HEK293 (cell line): ENCODE measurements at regions not wholly inside any gene's neighbourhood (a gene's known extent, or its start where the extent isn't known, plus 50 kb on each side); places are given as distances from the start of the nearest gene placed in this dataset.

Source experiments
- ATF2 ChIP-seq: fragments of 450-650 bp; formaldehyde crosslinking; IDR thresholded peaks from 2 replicates; pipeline ENCODE4 v1.5.1; 2016; ENCODE audit warnings: missing biosample characterization, missing genetic modification characterization, low read depth
- CTCF ChIP-seq: fragments of 450-650 bp; formaldehyde crosslinking; IDR thresholded peaks from 2 replicates; pipeline ENCODE4 v1.5.1; 2016; ENCODE audit warnings: missing biosample characterization, missing genetic modification characterization
- SP3 ChIP-seq: fragments of 450-650 bp; formaldehyde crosslinking; IDR thresholded peaks from 2 replicates; pipeline ENCODE4 v1.5.1; 2016; ENCODE audit warnings: missing biosample characterization, missing genetic modification characterization
- ZBTB20 ChIP-seq: fragments of 450-650 bp; formaldehyde crosslinking; IDR thresholded peaks from 2 replicates; pipeline ENCODE4 v1.5.1; 2016; ENCODE audit warnings: missing biosample characterization, missing genetic modification characterization
- ZNF121 ChIP-seq: fragments of 450-650 bp; formaldehyde crosslinking; IDR thresholded peaks from 2 replicates; pipeline ENCODE4 v1.5.1; 2016; ENCODE audit warnings: missing biosample characterization, missing genetic modification characterization
- ZNF214 ChIP-seq: fragments of 450-650 bp; formaldehyde crosslinking; IDR thresholded peaks from 2 replicates; pipeline ENCODE4 v1.5.1; 2017; ENCODE audit warnings: missing biosample characterization, mild to moderate bottlenecking, missing genetic modification characterization, borderline replicate concordance
- ZNF221 ChIP-seq: fragments of 450-650 bp; formaldehyde crosslinking; IDR thresholded peaks from 2 replicates; pipeline ENCODE4 v1.5.1; 2017; ENCODE audit warnings: missing biosample characterization, missing genetic modification characterization, borderline replicate concordance
- ZNF274 ChIP-seq, 2 experiments: fragments of 200-500 bp in 1 of 2; fragments of 450-650 bp in 1 of 2; sonication (Bioruptor generic) in 1 of 2; formaldehyde crosslinking in 1 of 2; IDR thresholded peaks; 2 replicates each; pipeline versions ENCODE4 v1.5.1 to v1.6.1; 2014 to 2016; ENCODE audit warnings: borderline replicate concordance in 1 of 2, inconsistent platforms in 1 of 2, low read length in 1 of 2, missing biosample characterization in 1 of 2, missing genetic modification characterization in 1 of 2
- ZNF292 ChIP-seq: fragments of 450-650 bp; formaldehyde crosslinking; IDR thresholded peaks from 2 replicates; pipeline ENCODE4 v1.5.1; 2016; ENCODE audit warnings: low read depth, missing biosample characterization, missing genetic modification characterization, borderline replicate concordance
- ZNF48 ChIP-seq: fragments of 450-650 bp; formaldehyde crosslinking; IDR thresholded peaks from 2 replicates; pipeline ENCODE4 v1.5.1; 2016; ENCODE audit warnings: missing biosample characterization, missing genetic modification characterization
- ZNF701 ChIP-seq: fragments of 450-650 bp; formaldehyde crosslinking; IDR thresholded peaks from 2 replicates; pipeline ENCODE4 v1.5.1; 2016; ENCODE audit warnings: missing biosample characterization, missing genetic modification characterization
- TF ChIP-seq, protein P1 (sequence below): fragments of 450-650 bp; formaldehyde crosslinking; IDR thresholded peaks from 2 replicates; pipeline ENCODE4 v1.5.1; 2017; ENCODE audit warnings: missing biosample characterization, missing genetic modification characterization
- TF ChIP-seq, protein P2 (sequence below): fragments of 450-650 bp; formaldehyde crosslinking; IDR thresholded peaks from 2 replicates; pipeline ENCODE4 v1.5.1; 2016; ENCODE audit warnings: missing biosample characterization, missing genetic modification characterization
- TF ChIP-seq, protein P3 (sequence below): fragments of 450-650 bp; IDR thresholded peaks from 2 replicates; pipeline ENCODE4 v1.5.1; 2018; ENCODE audit warnings: missing biosample characterization, mild to moderate bottlenecking, missing genetic modification characterization

- TF ChIP-seq ZNF214 (tag by site-specific recombination): no peak
- TF ChIP-seq ZNF48: no peak
- TF ChIP-seq SP3 (tag by site-specific recombination): no peak
- TF ChIP-seq, protein P1, sequence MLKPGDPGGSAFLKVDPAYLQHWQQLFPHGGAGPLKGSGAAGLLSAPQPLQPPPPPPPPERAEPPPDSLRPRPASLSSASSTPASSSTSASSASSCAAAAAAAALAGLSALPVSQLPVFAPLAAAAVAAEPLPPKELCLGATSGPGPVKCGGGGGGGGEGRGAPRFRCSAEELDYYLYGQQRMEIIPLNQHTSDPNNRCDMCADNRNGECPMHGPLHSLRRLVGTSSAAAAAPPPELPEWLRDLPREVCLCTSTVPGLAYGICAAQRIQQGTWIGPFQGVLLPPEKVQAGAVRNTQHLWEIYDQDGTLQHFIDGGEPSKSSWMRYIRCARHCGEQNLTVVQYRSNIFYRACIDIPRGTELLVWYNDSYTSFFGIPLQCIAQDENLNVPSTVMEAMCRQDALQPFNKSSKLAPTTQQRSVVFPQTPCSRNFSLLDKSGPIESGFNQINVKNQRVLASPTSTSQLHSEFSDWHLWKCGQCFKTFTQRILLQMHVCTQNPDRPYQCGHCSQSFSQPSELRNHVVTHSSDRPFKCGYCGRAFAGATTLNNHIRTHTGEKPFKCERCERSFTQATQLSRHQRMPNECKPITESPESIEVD: no peak
- TF ChIP-seq ZBTB20 (tag by site-specific recombination): no peak
- TF ChIP-seq CTCF (tag by site-specific recombination): no peak
- no peak for TF ChIP-seq ZNF221 (tag by site-specific recombination)
- no peak for TF ChIP-seq ATF2 (tag by site-specific recombination)
- TF ChIP-seq ZNF701: no peak
- TF ChIP-seq, protein P2, sequence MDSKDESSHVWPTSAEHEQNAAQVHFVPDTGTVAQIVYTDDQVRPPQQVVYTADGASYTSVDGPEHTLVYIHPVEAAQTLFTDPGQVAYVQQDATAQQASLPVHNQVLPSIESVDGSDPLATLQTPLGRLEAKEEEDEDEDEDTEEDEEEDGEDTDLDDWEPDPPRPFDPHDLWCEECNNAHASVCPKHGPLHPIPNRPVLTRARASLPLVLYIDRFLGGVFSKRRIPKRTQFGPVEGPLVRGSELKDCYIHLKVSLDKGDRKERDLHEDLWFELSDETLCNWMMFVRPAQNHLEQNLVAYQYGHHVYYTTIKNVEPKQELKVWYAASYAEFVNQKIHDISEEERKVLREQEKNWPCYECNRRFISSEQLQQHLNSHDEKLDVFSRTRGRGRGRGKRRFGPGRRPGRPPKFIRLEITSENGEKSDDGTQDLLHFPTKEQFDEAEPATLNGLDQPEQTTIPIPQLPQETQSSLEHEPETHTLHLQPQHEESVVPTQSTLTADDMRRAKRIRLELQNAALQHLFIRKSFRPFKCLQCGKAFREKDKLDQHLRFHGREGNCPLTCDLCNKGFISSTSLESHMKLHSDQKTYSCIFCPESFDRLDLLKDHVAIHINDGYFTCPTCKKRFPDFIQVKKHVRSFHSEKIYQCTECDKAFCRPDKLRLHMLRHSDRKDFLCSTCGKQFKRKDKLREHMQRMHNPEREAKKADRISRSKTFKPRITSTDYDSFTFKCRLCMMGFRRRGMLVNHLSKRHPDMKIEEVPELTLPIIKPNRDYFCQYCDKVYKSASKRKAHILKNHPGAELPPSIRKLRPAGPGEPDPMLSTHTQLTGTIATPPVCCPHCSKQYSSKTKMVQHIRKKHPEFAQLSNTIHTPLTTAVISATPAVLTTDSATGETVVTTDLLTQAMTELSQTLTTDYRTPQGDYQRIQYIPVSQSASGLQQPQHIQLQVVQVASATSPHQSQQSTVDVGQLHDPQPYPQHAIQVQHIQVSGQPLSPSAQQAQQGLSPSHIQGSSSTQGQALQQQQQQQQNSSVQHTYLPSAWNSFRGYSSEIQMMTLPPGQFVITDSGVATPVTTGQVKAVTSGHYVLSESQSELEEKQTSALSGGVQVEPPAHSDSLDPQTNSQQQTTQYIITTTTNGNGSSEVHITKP (tag by site-specific recombination): no peak
- TF ChIP-seq, protein P3, sequence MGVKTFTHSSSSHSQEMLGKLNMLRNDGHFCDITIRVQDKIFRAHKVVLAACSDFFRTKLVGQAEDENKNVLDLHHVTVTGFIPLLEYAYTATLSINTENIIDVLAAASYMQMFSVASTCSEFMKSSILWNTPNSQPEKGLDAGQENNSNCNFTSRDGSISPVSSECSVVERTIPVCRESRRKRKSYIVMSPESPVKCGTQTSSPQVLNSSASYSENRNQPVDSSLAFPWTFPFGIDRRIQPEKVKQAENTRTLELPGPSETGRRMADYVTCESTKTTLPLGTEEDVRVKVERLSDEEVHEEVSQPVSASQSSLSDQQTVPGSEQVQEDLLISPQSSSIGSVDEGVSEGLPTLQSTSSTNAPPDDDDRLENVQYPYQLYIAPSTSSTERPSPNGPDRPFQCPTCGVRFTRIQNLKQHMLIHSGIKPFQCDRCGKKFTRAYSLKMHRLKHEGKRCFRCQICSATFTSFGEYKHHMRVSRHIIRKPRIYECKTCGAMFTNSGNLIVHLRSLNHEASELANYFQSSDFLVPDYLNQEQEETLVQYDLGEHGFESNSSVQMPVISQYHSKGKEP: no peak
- no peak for TF ChIP-seq ZNF292 (tag by site-specific recombination)
- TF ChIP-seq ZNF121: no peak
- TF ChIP-seq ZNF274 (IDR thresholded peaks at IDR 0.05; ENCODE audit: low read length): no peak
- no peak for TF ChIP-seq ZNF274 (tag by site-specific recombination; IDR thresholded peaks at IDR 0.05; ENCODE audit: borderline replicate concordance)
Observed at GRCh38 chr2:59726228-59727120, 827.0 kb downstream of the BCL11A start.
